ENCODE measurements at regions not wholly inside any gene's neighbourhood (a gene's known extent, or its start where the extent isn't known, plus 50 kb on each side); places are given as distances from the start of the nearest gene placed in this dataset.

DNA sequence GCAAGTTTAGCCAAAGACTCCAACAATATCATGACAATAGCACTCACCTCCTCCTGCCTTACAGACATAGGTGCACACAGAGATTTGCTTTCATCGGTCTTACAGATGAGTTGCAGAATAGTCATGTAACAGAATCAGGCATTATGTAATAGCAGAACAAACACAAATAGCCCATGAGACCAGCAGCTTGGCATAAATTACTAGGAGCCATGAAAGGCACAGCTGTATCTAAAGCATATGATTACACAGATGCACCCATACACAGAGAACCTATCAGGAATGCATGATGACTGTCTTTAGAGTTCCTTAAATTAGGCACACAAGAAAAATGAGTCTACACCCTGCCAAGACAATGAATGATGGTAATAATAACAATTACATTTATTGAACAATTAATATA, 342.0 kb upstream of the XYLT1 start:
- POLR2A ChIA-PET, result no interaction called here
- ATAC-seq, result no peak
- H3K36me3 Mint-ChIP-seq, result peaks cover 0 to 23% (median 2%) of the 10 kb centered on the region in 3 donors
- H3K4me3 Mint-ChIP-seq, result no peak overlapping the region
- H3K9me3 Mint-ChIP-seq, result peaks cover 0 to 32% (median 17%) of the 10 kb centered on the region in 9 donors
- DNase-seq, result no peak
- no peaks in the 10 kb centered on the region for H3K4me1 Mint-ChIP-seq
- H3K27ac Mint-ChIP-seq, result no peak overlapping the region
- peaks cover 3 to 20% (median 15%) of the 10 kb centered on the region in 5 donors for H3K27me3 Mint-ChIP-seq

DNA sequence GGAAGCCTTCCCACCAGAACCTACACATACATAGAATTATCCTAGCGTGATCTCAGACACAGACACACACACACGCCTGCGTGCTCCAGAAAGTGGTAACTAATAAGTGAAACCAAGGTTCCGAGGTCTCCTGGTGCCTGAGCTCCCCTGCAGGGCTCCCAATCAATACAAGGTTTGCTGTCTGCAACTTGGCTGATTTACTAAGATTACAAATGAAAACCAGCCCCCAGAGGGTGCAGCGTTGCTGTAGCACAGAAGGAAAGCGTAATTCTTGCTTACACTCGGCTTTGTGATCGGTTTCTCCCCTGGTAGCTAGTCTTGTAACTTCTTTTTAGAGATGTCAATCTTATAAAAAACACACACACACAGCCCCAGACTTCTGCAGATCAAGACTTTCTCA, 334.1 kb upstream of the XYLT1 start:
- ATAC-seq (no peak), DNase-seq (no peak)
- no peaks in the 10 kb centered on the region for H3K36me3 Mint-ChIP-seq
- H3K27ac Mint-ChIP-seq, result no peak overlapping the region
- peaks cover 17 to 52% (median 23%) of the 10 kb centered on the region in 5 donors for H3K27me3 Mint-ChIP-seq
- POLR2A ChIA-PET, result no interaction called here
- no peaks in the 10 kb centered on the region for H3K9me3 Mint-ChIP-seq
- no peaks in the 10 kb centered on the region for H3K4me1 Mint-ChIP-seq
- H3K4me3 Mint-ChIP-seq, result no peak overlapping the region

DNA sequence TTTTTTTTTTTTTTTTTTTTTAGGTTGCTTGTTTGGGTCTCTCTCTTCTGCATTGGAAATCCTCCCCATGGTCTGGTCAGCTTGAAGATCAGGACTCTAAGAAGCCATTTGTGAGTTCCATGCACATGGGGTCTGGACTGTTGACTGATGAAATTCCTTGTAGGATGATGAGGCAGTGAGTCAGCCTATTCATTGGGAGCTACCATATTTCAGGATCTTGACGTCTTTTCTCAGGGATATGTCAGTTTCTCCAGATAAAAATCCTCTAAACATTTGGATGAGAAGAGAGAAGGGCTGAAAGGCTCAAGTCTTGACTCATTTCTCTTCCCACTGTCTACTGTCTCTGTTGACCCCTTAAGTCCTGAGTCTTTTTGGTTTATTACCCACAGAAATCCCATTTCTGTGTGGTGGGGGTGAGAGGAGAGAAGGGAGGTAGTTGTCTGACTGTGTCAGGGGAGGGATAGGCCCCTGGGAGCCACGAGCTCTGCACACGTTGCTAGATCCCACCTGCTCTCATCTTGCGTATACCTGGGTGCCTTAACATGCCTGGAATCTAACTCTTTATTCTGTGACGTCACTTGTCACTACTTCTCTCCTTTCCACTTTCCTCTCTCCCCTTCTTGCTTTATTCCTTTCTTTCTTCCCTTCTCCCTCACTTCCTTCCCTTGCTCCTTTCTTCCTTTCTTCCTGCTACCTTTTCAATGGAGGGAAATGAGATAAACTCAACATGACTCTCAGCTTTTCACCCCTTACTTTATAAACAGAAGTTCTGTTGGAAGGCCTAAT, 333.1 kb upstream of the XYLT1 start:
- Mint-ChIP-seq H3K36me3 (no peaks in the 10 kb centered on the region), H3K9me3 (no peaks in the 10 kb centered on the region), H3K27ac (no peak overlapping the region), H3K4me1 (no peaks in the 10 kb centered on the region), H3K4me3 (no peak overlapping the region), H3K27me3 (peaks cover 17 to 52% (median 23%) of the 10 kb centered on the region in 5 donors)
- no peak for ATAC-seq
- no peak for DNase-seq
- POLR2A ChIA-PET, result no interaction called here

DNA sequence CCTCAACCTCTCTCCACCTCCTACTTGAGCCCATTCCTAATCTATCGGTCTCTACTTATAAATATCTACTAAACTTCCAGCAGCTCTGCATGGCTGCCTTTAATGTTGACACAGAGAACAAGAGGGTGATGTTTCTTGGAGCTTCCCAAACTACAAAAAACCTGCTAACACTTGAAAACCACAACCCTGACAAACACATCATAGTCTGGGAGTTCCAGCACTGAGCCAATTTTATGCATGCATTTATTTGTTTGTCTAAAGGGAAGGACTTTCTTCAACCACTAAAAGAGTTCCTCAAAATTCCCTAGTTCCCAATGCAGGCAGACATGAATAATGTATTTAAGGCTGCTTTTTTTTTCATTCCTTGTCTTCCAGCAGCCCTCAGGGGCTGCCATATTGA, 331.8 kb upstream of the XYLT1 start:
- Mint-ChIP-seq H3K4me1 (no peaks in the 10 kb centered on the region), H3K9me3 (no peaks in the 10 kb centered on the region), H3K27me3 (peaks cover 17 to 46% (median 23%) of the 10 kb centered on the region in 5 donors), H3K36me3 (no peaks in the 10 kb centered on the region), H3K4me3 (no peak overlapping the region), H3K27ac (no peak overlapping the region)
- POLR2A ChIA-PET, result no interaction called here
- DNase-seq (no peak), ATAC-seq (no peak)

DNA sequence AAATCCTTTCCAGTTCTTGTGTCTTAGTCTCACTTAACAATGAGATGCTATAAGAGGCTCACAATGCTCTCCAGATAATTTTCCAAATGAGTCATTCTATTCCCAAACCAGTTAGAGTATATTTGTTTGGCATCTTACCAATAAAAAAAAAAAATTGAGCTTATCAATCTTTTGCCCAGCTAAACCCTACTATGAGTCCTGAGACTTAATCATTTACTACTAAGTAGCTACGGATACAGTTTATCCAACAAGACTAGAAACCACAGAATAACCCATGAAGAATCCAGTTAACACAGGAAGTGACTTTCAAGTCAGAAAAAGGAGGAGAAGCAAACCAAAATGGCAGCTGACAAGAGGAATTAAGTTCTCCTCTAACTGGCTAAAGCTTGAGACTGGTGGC, 330.3 kb upstream of the XYLT1 start:
- no peaks in the 10 kb centered on the region for H3K36me3 Mint-ChIP-seq
- DNase-seq, result no peak
- POLR2A ChIA-PET, result interaction anchor here (0.5 kb wide), 1 partner anchor 253 kb away, joined by 3 read pairs; no protein-coding TSS in a partner anchor
- H3K4me1 Mint-ChIP-seq, result no peaks in the 10 kb centered on the region
- no peaks in the 10 kb centered on the region for H3K9me3 Mint-ChIP-seq
- H3K27me3 Mint-ChIP-seq, result peaks cover 14 to 33% (median 16%) of the 10 kb centered on the region in 5 donors
- H3K4me3 Mint-ChIP-seq, result no peak overlapping the region
- no peak for ATAC-seq
- no peak overlapping the region for H3K27ac Mint-ChIP-seq

DNA sequence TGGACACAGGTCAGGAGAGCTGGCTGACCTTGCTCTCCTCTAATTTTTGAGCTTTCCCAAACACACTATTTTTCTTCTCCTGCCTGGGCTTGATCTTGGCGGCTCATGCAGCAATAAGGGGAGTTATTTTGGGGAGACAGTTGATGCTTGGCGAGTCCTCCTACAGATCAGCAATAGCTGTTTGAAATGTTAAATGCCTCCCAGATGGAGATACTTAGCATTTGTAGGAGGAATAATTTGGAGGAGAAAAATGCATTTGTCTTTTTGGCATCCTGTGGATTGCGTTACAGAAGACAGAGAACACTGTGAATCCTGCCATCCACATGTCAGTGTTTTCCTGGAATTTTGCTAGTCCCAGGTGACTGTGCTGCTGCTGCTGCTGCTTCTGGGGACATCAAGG, 328.0 kb upstream of the XYLT1 start:
- no peak overlapping the region for H3K4me3 Mint-ChIP-seq
- H3K4me1 Mint-ChIP-seq, result no peaks in the 10 kb centered on the region
- no peaks in the 10 kb centered on the region for H3K9me3 Mint-ChIP-seq
- POLR2A ChIA-PET, result no interaction called here
- ATAC-seq, result no peak
- DNase-seq, result no peak
- H3K36me3 Mint-ChIP-seq, result no peaks in the 10 kb centered on the region
- H3K27me3 Mint-ChIP-seq, result peaks cover 5 to 12% (median 8%) of the 10 kb centered on the region in 5 donors
- no peak overlapping the region for H3K27ac Mint-ChIP-seq

DNA sequence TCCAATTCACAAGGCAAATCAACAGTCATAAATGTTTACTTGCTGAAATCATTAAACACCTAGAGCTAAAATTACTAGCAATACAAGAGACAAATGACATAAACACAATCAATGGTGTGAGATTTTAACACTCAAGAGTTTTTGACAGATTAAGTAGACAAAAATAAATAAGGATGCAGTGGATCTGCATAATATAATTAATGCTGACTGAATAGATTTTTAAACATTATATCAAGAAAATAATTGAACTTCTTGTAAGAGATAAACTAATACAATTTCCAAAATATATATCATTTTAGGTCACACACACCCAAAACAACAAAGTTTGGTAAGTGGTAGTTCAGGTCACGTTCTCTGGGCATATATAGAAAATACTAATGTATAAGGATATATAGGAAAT, 322.6 kb upstream of the XYLT1 start:
- H3K27me3 Mint-ChIP-seq, result peaks cover 5 to 21% (median 13%) of the 10 kb centered on the region in 5 donors
- no peak for ATAC-seq
- H3K27ac Mint-ChIP-seq, result no peak overlapping the region
- H3K9me3 Mint-ChIP-seq, result peaks cover 0 to 7% (median 0%) of the 10 kb centered on the region in 9 donors
- no peaks in the 10 kb centered on the region for H3K4me1 Mint-ChIP-seq
- DNase-seq, result no peak
- H3K4me3 Mint-ChIP-seq, result no peak overlapping the region
- peaks cover 0 to 6% (median 0%) of the 10 kb centered on the region in 3 donors for H3K36me3 Mint-ChIP-seq
- POLR2A ChIA-PET, result no interaction called here

DNA sequence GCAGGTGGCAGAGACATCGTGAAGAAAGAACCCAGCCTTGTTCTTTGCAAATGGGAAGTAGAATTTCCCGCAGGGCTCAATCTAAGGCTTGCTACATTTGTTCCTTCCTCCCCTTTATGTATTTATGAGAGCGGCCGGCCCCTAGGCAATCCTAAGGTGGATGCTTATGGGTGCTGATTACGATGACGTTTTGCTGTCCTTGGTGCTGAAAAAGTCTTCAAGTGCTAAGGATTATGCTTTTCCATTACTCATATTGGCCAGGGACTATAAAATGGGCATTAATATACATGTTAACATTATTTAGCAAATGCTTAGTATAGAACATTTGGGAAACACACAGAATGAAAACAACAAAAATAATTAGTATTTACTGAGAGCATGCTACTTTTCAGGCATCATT, 313.3 kb upstream of the XYLT1 start:
- Mint-ChIP-seq H3K27ac (no peak overlapping the region), H3K9me3 (peaks cover 0 to 3% (median 0%) of the 10 kb centered on the region in 9 donors), H3K27me3 (peaks cover 9 to 17% (median 11%) of the 10 kb centered on the region in 5 donors), H3K4me1 (no peaks in the 10 kb centered on the region), H3K4me3 (no peak overlapping the region), H3K36me3 (peaks cover 0 to 5% (median 0%) of the 10 kb centered on the region in 3 donors)
- DNase-seq (no peak), ATAC-seq (no peak)
- POLR2A ChIA-PET, result no interaction called here

DNA sequence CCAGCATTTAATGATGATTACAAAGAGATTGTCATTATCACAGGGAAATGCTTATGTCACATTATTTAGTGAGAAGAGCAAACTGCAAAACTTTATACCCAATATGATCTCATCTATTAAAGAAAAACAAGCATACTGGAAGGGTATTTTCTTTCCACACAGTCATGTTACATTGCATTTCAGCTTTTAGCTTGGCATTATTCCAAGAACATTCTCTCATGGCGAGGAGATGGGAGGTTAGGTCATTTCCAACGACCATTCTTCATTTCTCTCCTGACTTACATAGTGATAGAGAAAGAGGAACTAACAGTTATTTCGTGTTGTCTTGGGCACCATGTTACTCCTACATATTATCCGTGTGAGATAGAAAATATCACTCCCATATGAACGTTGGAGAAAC, 309.4 kb upstream of the XYLT1 start:
- Mint-ChIP-seq H3K4me3 (no peak overlapping the region), H3K27ac (no peak overlapping the region), H3K27me3 (peaks cover 11 to 31% (median 22%) of the 10 kb centered on the region in 5 donors), H3K36me3 (peaks cover 0 to 5% (median 0%) of the 10 kb centered on the region in 3 donors), H3K9me3 (peaks cover 0 to 13% (median 2%) of the 10 kb centered on the region in 9 donors), H3K4me1 (no peaks in the 10 kb centered on the region)
- POLR2A ChIA-PET, result no interaction called here
- ATAC-seq, result no peak
- no peak for DNase-seq

DNA sequence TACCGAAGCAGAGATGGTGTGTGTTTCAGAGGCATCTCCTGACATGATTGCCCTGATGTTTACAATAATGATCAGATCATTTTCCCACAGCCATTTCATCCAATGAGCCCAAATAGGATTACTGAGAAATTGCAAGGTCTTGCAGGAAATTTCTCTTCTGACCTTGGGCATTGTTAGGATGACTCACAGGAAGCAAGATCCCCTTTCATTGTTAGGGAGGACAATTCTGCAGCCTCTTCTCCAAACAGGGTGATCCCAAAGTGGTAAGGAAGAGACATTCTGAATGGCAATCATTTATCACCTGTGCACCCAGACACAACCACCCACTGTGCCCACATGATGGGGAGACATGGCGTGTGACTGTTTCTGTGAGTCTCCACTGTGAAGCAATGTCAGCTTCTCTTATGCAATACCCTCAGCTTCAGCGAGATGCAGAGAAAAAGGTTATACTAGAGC, 306.7 kb upstream of the XYLT1 start:
- Mint-ChIP-seq H3K9me3 (peaks cover 0 to 13% (median 2%) of the 10 kb centered on the region in 9 donors), H3K4me1 (no peaks in the 10 kb centered on the region), H3K27me3 (peaks cover 7 to 39% (median 23%) of the 10 kb centered on the region in 5 donors), H3K27ac (no peak overlapping the region), H3K36me3 (no peaks in the 10 kb centered on the region), H3K4me3 (no peak overlapping the region)
- ATAC-seq (no peak), DNase-seq (no peak)
- POLR2A ChIA-PET, result no interaction called here

DNA sequence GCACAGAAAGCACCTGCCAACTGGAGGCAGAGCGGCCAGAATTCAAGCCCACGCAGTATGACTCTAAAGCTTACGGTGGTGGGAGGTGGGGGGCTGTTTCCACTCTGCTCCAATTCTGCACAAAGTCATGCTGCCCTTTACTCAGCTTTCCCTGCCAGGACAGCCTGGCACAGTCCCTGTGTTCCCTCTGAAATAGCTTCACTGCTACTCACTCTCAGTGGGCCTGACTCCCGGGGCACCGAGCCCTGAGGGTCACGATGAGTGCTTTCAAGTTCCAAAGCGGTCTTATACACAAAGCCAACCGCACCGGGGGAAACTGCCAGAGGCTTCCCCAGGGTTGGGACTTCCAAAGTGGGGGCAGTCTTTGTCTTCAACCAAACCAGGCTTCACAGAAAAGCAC, 306.1 kb upstream of the XYLT1 start:
- H3K4me1 Mint-ChIP-seq, result no peaks in the 10 kb centered on the region

DNA sequence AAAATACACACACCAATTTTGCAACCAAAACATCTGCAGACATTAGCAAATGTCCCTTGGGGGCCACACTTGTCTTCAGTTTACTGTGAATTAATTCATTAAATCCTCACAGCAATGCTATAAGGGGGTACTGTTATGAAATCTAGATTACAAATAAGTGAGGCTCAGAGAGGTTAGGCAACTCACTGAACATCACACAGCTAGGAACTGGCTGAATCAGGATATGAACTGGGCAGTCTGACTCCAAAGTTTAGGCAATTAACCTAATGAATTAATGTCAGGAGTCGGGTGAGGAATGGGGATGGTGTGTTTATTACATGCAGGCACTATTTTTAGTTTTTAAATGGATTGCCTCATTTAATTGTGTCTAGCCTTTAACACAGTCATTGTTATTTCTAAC, 305.7 kb upstream of the XYLT1 start:
- Mint-ChIP-seq H3K4me1 (no peaks in the 10 kb centered on the region), H3K27me3 (peaks cover 8 to 38% (median 26%) of the 10 kb centered on the region in 5 donors), H3K27ac (no peak overlapping the region), H3K4me3 (no peak overlapping the region), H3K36me3 (no peaks in the 10 kb centered on the region), H3K9me3 (peaks cover 0 to 13% (median 3%) of the 10 kb centered on the region in 9 donors)
- POLR2A ChIA-PET, result no interaction called here
- no peak for ATAC-seq
- no peak for DNase-seq

More for the DNA sequence above, 306.1 kb upstream of the XYLT1 start:
- Mint-ChIP-seq H3K36me3 (no peaks in the 10 kb centered on the region), H3K4me3 (no peak overlapping the region), H3K27ac (no peak overlapping the region), H3K27me3 (peaks cover 8 to 38% (median 26%) of the 10 kb centered on the region in 5 donors), H3K9me3 (peaks cover 0 to 13% (median 3%) of the 10 kb centered on the region in 9 donors)
- POLR2A ChIA-PET, result no interaction called here
- no peak for ATAC-seq
- DNase-seq, result no peak

DNA sequence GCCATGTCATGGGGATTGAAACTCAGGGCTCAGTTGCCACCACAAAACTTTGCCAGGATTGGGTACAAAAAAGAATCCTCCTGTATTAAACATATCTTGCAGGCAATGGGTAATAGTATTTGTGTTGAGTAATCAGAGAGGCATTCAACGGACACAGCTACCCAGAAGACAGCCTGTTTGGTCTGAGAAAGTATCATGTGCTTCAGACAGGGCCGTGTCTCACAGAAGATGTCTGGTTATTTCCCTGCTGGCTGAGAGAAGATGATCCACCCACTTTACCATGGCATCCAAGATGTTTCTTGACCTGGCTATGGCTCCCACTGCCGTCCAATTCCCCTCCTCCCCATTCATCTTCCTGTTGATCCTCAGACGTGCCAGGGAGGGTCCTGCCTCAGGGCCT, 304.3 kb upstream of the XYLT1 start:
- ATAC-seq, result no peak
- H3K36me3 Mint-ChIP-seq, result peaks cover 0 to 5% (median 0%) of the 10 kb centered on the region in 3 donors

More for the DNA sequence above, 304.3 kb upstream of the XYLT1 start:
- POLR2A ChIA-PET, result no interaction called here
- Mint-ChIP-seq H3K27ac (no peak overlapping the region), H3K27me3 (peaks cover 8 to 32% (median 26%) of the 10 kb centered on the region in 5 donors), H3K4me1 (no peaks in the 10 kb centered on the region), H3K9me3 (peaks cover 0 to 24% (median 8%) of the 10 kb centered on the region in 9 donors), H3K4me3 (no peak overlapping the region)
- DNase-seq, result no peak

Data from naive thymus-derived CD8-positive, alpha-beta T cell (primary cell).